GM18502 (cell line): ENCODE measurements at regions not wholly inside any gene's neighbourhood (a gene's known extent, or its start where the extent isn't known, plus 50 kb on each side); places are given as distances from the start of the nearest gene placed in this dataset.
"Not testable (repeated sequence)": the region's sequence is repeated elsewhere in the genome, so short reads cannot be mapped to it uniquely, and the experiment has no call there.

Experiments used
- ATAC-seq: cut with Tn5 transposase; IDR thresholded peaks from one replicate; pipeline ENCODE4 v1.9.1; 2021; ENCODE audit warnings: mild to moderate bottlenecking; ENCODE audit not compliant: unreplicated experiment, poor library complexity

DNA sequence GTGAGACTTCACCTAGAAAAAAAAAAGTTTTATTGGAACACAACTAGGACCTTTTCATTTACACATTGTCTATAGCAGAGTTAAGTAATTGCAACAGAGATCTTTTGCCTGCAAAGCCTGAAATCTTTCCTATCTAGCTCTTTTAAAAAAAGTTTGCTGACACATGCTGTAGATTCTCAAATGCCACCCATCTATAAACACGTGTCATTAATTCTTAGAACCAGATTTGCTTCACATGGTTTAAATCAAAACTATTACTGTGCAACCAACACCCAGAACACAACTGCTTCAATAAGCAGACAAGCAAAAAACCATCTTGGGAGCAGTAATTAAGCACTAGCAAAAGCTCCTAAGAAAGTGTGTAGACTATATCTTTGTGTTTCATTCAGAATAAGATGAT, 55.0 kb downstream of the OXSM start:
- ATAC-seq: no peak

GRCh38 chr3:25846282-25846681, 56.4 kb downstream of the OXSM start:
- no peak for ATAC-seq

DNA sequence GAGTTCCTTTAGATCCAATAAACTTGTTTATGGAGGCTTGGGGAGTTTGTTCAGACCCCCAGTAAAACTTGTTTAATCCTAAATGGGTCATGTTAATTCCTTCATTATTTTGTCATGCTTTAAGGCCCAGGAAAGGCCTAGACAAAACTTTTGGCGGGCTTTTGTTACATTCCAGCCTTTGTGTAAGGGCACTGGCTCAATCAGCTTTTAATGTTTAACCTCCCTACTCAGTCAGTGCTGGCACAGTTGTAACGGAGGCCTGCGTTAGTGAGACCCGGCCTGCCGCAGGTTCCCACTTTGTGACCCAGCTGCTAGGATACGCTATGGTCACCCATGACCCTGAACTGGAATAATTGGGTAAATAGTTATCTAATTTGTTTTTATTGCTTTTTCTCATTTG, 59.2 kb downstream of the OXSM start:
- no peak for ATAC-seq

GRCh38 chr3:25849641-25850385, 59.9 kb downstream of the OXSM start:
- no peak for ATAC-seq

GRCh38 chr3:25851693-25852259, 61.9 kb downstream of the OXSM start:
- ATAC-seq: not testable (repeated sequence)

GRCh38 chr3:25854214-25854613, 64.3 kb downstream of the OXSM start:
- ATAC-seq: no peak

GRCh38 chr3:25854635-25855034, 64.7 kb downstream of the OXSM start:
- ATAC-seq: no peak

DNA sequence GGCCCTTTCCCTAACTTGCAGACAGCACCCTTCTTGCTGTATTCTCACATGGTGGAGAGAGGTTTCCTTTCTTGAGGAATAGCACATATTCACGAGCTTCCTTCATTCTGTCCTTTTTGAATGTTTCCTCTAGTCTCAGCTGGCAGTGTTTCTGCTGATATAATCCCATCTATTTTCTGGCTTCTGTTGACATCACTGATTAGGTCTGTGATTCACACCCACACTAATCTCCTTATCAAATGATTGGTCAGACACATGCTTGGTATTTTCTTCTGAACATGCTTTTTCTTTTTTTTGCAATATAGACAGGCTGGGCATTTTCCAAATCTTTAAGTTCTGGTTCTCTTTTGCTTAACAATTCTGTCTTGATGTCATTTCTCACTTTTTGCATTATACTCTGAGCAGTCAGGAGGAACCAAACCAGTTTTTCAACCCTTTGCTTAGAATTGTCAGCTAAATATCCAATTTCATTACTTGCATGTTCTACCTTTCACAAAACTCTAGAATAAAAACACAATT, 65.4 kb downstream of the OXSM start:
- ATAC-seq: no peak

- peak; percentile 90 for ATAC-seq
Observed at GRCh38 chr3:25856902-25857518, 67.1 kb downstream of the OXSM start.

DNA sequence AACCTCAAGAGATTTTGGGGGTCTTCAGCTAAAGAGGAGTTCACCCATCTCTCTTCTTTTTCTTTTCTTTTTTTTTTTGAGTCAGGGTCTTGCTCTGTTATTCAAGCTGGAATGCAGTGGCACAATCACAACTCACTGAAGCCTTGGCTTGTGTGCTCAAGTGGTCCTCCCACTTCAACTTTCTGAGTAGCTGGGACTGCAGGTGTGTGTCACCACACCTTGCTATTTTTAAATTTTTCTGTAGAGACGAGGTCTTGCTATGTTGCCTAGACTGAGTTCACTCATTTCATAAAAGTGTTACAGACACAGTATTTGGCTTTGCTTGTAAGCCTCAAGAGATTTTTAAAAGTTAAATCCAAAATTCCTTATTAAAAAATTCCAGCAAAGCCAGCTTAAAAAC, 71.7 kb downstream of the OXSM start:
- no peak for ATAC-seq

- peak; percentile 56 for ATAC-seq
Observed at GRCh38 chr3:25863011-25863415, 73.1 kb downstream of the OXSM start.

DNA sequence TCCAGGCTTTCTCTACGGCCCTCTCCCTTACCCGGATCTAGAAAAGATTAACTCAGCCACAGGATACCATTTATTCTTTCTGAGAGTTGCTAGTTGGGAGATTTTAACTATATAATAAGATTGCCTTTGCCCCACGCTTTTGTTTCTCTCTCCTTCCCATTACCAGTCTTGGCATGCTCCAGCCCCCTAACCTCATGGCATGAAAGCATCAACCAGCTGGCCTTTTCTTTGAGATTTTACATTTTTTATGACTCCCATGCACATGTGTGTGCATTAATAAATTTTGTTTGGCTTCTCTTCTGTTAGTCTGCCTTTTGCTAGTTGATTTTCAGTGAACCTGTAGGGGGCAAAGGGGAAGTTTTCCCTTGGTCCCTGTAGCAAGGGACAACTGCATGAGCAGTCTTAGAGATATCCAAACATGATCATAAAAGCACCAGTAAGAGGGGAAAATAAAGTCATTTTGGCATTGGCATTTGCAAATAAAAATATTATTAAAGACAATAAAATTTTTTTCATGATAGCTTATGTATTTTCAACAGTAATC, 73.6 kb downstream of the OXSM start:
- peak; percentile 38 for ATAC-seq

- no peak for ATAC-seq
Observed at GRCh38 chr3:25870452-25870851, 80.6 kb downstream of the OXSM start.

DNA sequence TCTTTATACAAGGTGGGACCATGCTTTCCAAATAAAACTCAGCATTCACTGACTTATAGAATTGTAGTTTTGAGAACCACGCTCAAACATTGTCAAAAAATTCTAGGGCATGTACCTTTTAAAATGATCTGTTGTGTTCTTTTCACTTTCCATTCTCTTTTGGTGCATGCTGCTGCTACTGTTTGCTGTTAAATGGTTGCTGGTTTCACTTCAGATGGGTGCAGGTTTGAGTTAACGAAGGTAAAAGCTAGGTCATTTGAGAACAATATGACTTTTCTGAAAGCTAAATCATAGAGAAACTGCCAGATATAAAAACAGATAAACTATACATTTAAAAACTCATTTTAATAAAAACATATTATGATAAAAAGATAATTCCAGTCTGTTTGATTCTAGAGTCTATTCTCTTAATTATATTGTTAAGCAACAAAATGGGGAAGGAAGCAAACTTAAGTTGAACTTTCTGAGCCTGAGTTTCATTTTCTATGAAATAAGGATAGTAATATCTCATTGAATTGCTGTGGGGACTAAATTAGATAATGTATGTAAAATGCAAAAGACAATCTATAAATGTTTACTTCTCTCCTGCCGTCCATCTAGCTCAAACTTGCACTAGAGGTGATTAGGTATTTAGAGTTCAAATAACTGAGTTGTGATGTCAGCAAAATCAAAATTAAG, 82.4 kb downstream of the OXSM start:
- peak; percentile 90 for ATAC-seq

- no peak for ATAC-seq
Observed at GRCh38 chr3:25883492-25883891, 93.6 kb downstream of the OXSM start.

DNA sequence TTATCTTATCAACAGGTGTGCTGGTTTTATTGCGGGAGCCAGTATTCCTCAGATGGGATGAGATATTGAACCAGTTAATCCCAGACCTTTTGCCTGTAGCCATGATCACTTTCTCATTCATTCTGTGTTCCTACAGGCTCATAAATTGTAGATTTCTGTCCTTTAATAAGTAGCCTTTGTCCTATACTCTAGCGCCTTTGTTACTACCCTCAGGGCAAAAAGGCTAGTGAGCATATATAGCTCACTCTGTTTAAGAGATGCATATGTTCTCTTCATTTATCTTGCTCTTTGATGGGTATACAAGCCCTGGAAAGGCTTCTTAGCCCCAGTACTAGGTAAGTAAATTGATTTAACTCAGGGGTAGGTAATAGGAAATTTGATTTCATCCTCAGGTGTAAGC, 95.1 kb downstream of the OXSM start:
- ATAC-seq: no peak

GRCh38 chr3:25885544-25885943, 95.7 kb downstream of the OXSM start:
- no peak for ATAC-seq

DNA sequence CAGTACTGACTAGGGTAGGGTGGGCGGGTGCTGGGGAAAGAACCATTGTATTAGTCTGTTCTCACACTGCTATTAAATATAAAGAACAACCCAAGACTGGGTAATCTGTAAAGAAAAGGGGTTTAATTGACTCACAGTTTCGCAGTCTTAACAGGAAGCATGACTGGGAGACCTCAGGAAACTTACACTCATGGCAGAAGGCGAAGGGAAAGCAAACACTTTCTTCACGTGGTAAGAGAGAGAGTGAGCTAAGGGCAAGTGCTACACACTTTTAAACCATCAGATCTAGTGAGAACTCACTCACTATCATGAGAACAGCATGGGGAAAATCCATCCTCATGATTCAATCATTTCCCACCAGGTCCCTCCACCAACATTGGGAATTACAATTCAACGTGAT, 98.0 kb downstream of the OXSM start:
- ATAC-seq: no peak

DNA sequence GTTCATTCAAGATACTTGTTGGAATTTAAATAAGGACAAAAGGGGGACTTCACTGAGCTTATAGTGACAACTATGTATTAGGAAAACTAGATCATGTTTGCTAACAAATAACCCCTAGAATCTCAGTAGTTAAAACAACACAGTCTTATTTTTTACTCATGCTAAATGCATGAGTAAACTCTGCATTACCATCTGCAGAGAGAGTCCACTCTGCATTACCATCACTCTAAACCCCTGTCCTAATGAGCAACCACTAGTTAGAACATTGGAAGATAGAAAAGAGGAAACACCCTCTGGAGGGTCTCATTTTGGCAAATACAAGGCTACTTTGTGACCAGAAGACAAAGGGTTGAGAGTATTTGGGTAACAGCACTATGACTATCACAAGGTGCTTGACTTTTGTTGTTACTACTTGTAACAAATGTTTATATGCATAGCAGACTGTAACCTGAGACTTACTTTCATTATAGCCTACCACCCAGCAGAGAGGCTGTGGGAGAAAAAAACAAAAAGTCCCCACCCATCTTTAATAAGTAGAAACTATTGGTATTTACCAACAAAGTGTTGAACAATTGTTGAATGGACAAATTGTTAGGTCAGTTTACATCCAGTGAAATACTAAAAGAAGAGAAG, 99.1 kb downstream of the OXSM start:
- no peak for ATAC-seq

- ATAC-seq: no peak
Observed at GRCh38 chr3:25889525-25889917, 99.6 kb downstream of the OXSM start.
